HEK293T (cell line): ENCODE measurements at regions not wholly inside any gene's neighbourhood (a gene's known extent, or its start where the extent isn't known, plus 50 kb on each side); places are given as distances from the start of the nearest gene placed in this dataset.
"Not testable (repeated sequence)": the region's sequence is repeated elsewhere in the genome, so short reads cannot be mapped to it uniquely, and the experiment has no call there.

ENCODE experiments used
- ARNT ChIP-seq: fragments of 450-650 bp; IDR thresholded peaks from 2 replicates; pipeline ENCODE4 v1.6.1; 2017; ENCODE audit warnings: mild to moderate bottlenecking
- CTBP1 ChIP-seq: fragments of 450-650 bp; IDR thresholded peaks from 2 replicates; pipeline ENCODE4 v1.6.1; 2016; ENCODE audit warnings: borderline replicate concordance
- ELF4 ChIP-seq: fragments of 450-650 bp; IDR thresholded peaks from 2 replicates; pipeline ENCODE4 v1.6.1; 2017; ENCODE audit warnings: antibody characterized with exemption
- FOXA1 ChIP-seq: fragments of 450-650 bp; IDR thresholded peaks from 2 replicates; pipeline ENCODE4 v1.6.1; 2016; ENCODE audit warnings: mild to moderate bottlenecking
- FOXK2 ChIP-seq: fragments of 450-650 bp; IDR thresholded peaks from 2 replicates; pipeline ENCODE4 v1.6.1; 2016; ENCODE audit warnings: mild to moderate bottlenecking
- FOXM1 ChIP-seq: fragments of 450-650 bp; IDR thresholded peaks from 2 replicates; pipeline ENCODE4 v1.6.1; 2017; ENCODE audit warnings: mild to moderate bottlenecking, borderline replicate concordance
- HDGF ChIP-seq: fragments of 450-650 bp; IDR thresholded peaks from 2 replicates; pipeline ENCODE4 v1.6.1; 2017; ENCODE audit warnings: antibody characterized with exemption, borderline replicate concordance
- LEF1 ChIP-seq: fragments of 450-650 bp; IDR thresholded peaks from 2 replicates; pipeline ENCODE4 v1.6.1; 2017; ENCODE audit warnings: mild to moderate bottlenecking, borderline replicate concordance
- NFRKB ChIP-seq: fragments of 450-650 bp; IDR thresholded peaks from 2 replicates; pipeline ENCODE4 v1.6.1; 2016; ENCODE audit warnings: mild to moderate bottlenecking, moderate library complexity
- SP1 ChIP-seq: fragments of 450-650 bp; IDR thresholded peaks from 2 replicates; pipeline ENCODE4 v1.6.1; 2017
- SUZ12 ChIP-seq: fragments of 450-650 bp; IDR thresholded peaks from 2 replicates; pipeline ENCODE4 v1.6.1; 2016; ENCODE audit warnings: mild to moderate bottlenecking
- ZNF384 ChIP-seq: fragments of 450-650 bp; IDR thresholded peaks from 2 replicates; pipeline ENCODE4 v1.6.1; 2016

GRCh38 chr9:42568942-42569556, 385.6 kb downstream of the SPATA31A6 start:
- not testable (repeated sequence) for TF ChIP-seq FOXA1, SP1, FOXM1, LEF1, FOXK2, ZNF384, HDGF, NFRKB, CTBP1, ARNT, SUZ12, ELF4
